Nephron (organoid): ENCODE measurements at regions not wholly inside any gene's neighbourhood (a gene's known extent, or its start where the extent isn't known, plus 50 kb on each side); places are given as distances from the start of the nearest gene placed in this dataset.

Experiments used
- H3K27ac Mint-ChIP-seq, 3 experiments: 2 replicates each; pipeline ENCODE4 v1.8.0; 2020; ENCODE audit warnings: mixed read lengths in 3 of 3, mild to moderate bottlenecking in 2 of 3, moderate library complexity in 1 of 3
- H3K27me3 Mint-ChIP-seq: 2 replicates; pipeline ENCODE4 v1.8.0; 2021; ENCODE audit warnings: low read depth, mild to moderate bottlenecking, moderate library complexity, mixed read lengths
- H3K36me3 Mint-ChIP-seq: 2 replicates; pipeline ENCODE4 v1.8.0; 2020; ENCODE audit warnings: low read depth, mixed read lengths
- H3K4me1 Mint-ChIP-seq: 2 replicates; pipeline ENCODE4 v1.8.0; 2020; ENCODE audit warnings: mixed read lengths
- H3K4me3 Mint-ChIP-seq, 3 experiments: 2 replicates each; pipeline ENCODE4 v1.8.0; 2020; ENCODE audit warnings: mild to moderate bottlenecking in 3 of 3, mixed read lengths in 3 of 3, moderate library complexity in 2 of 3
- H3K9me3 Mint-ChIP-seq: 2 replicates; pipeline ENCODE4 v1.8.0; 2020; ENCODE audit warnings: mixed read lengths
- TF ChIP-seq, protein P1 (sequence below), 3 experiments: fragments of 200-600 bp; sonication (generic); IDR thresholded peaks; one replicate each; pipeline ENCODE4 v1.5.0; 2021; ENCODE audit warnings: antibody characterized with exemption in 3 of 3; ENCODE audit not compliant: unreplicated experiment in 3 of 3

DNA sequence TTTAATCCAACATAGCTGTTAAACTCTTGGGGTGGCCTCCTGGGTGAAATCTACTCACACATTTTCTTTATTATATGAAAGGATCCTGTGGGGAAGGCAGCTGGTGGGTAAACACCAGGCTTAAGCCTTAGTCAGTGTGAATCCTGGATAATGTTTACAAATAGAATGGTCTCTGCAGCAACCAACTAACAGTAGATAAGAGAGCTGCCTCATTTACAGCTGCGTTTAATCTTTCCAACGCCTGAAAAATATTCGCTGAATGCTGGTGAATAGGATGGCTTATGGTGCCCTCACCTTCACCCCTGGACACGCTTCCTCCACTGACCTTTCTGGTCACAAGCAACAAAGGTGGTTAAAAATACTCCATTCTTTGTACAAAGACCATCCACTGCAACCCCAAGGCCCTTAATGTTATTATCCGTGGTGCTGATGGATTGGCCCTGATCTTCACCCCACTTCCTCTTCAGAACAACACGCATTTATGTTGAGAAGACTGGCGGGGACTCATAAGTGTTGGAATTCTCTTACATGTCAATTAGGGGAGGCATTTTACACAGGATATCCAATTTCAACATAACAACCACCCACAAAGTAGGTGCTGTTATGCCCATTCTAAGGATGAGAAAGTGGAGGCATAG, 120.0 kb upstream of the FRMD4B start:
- Mint-ChIP-seq H3K27me3 (no peaks in the 10 kb centered on the region), H3K36me3 (no peaks in the 10 kb centered on the region), H3K9me3 (peaks cover 4% of the 10 kb centered on the region), H3K4me3 (no peak overlapping the region), H3K4me1 (peaks cover 5% of the 10 kb centered on the region), H3K27ac (no peak overlapping the region)
- TF ChIP-seq, protein P1, sequence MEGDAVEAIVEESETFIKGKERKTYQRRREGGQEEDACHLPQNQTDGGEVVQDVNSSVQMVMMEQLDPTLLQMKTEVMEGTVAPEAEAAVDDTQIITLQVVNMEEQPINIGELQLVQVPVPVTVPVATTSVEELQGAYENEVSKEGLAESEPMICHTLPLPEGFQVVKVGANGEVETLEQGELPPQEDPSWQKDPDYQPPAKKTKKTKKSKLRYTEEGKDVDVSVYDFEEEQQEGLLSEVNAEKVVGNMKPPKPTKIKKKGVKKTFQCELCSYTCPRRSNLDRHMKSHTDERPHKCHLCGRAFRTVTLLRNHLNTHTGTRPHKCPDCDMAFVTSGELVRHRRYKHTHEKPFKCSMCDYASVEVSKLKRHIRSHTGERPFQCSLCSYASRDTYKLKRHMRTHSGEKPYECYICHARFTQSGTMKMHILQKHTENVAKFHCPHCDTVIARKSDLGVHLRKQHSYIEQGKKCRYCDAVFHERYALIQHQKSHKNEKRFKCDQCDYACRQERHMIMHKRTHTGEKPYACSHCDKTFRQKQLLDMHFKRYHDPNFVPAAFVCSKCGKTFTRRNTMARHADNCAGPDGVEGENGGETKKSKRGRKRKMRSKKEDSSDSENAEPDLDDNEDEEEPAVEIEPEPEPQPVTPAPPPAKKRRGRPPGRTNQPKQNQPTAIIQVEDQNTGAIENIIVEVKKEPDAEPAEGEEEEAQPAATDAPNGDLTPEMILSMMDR (IDR thresholded peaks at IDR 0.05; ENCODE audit: unreplicated experiment in 3 of 3) = no peak

DNA sequence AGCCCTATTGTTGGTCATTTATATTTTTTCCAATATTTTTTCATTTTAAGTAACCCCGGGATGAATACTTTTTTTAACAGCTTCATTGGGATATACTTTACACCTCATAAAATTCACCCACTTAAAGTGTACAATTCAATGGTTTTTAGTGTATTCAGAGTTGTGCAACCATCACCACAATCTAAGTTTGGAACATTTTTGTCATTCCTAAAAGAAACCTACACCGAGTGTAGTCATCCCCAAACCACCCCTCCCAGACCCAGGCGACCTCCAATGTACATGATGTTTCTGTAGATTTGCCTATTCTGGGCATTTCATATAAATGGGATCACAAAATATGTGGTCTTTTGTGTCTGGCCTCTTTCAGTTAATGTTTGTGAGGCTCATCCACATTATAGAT, 118.3 kb upstream of the FRMD4B start:
- Mint-ChIP-seq H3K27me3 (no peaks in the 10 kb centered on the region), H3K9me3 (peaks cover 4% of the 10 kb centered on the region), H3K36me3 (no peaks in the 10 kb centered on the region), H3K27ac (no peak overlapping the region), H3K4me1 (no peaks in the 10 kb centered on the region), H3K4me3 (no peak overlapping the region)
- TF ChIP-seq, protein P1 (IDR thresholded peaks at IDR 0.05; ENCODE audit: unreplicated experiment in 3 of 3) = no peak

DNA sequence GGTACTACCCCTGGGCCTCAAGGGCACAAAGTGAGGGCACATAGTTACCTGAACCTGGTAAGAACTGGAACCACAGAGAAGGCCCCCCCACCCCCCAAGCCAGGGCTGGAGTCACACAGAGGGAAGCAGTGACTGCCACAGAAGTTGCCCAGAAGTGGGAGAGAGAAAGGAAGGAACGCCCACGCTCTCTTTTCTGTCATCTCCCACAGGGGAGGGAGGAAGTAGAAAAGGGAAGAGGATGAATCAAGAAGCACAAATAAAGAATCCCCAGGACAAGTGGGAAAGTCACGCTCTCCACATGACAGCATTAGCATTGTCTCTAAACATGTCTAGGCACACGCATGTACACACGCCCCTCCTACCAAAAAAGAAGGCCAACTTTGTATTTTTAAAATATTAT, 114.7 kb upstream of the FRMD4B start:
- Mint-ChIP-seq H3K27me3 (no peaks in the 10 kb centered on the region), H3K4me3 (no peak overlapping the region), H3K4me1 (no peaks in the 10 kb centered on the region), H3K36me3 (no peaks in the 10 kb centered on the region), H3K9me3 (peaks cover 6% of the 10 kb centered on the region), H3K27ac (no peak overlapping the region)
- TF ChIP-seq, protein P1 (IDR thresholded peaks at IDR 0.05; ENCODE audit: unreplicated experiment in 3 of 3) = no peak

DNA sequence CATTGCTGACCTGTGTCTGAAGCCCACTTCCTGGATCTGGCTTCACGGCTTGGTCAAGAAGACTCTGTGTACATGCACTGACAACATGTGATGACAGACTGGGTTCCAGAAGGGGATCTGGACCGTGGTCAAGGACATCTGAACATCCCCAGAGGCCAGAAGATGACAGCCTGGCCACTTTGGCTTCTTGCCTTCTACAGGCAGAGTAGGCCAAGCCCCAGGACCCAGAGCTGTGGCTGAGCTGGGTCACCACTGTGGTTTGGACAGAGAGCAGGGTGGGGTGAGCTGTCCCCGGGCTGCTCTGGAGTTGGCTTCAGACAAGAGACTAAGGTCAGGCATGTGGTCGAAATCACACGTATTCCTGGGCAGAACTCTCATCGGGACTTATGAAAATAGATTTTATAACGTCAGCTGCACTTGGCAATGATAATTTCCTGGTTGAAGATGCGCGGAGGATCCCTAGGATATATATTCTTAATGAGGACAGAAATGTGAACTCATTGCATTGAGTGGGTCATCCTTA, 114.1 kb upstream of the FRMD4B start:
- Mint-ChIP-seq H3K4me3 (no peak overlapping the region), H3K27ac (no peak overlapping the region), H3K9me3 (peaks cover 6% of the 10 kb centered on the region), H3K4me1 (no peaks in the 10 kb centered on the region), H3K27me3 (no peaks in the 10 kb centered on the region), H3K36me3 (no peaks in the 10 kb centered on the region)
- TF ChIP-seq, protein P1 (IDR thresholded peaks at IDR 0.05; ENCODE audit: unreplicated experiment in 3 of 3) = no peak

DNA sequence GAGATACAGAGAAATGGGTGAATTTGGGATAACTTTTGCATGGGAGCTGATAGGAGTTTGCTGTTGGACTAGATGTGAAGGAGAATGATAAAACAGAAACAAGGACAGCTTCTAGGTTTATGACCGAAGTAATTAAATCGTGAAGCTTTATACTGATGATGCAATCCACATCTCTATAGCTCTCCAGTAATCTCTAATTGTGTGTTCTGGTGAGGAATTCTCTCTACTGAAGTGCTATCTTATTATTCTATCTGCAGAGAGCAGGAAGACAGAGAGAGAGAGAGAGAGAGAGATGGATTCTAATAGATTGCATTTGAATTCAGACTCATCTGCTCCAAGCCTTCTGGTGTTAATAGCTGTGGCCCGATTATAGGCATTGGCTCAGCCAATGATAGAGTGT, 113.5 kb upstream of the FRMD4B start:
- Mint-ChIP-seq H3K27me3 (no peaks in the 10 kb centered on the region), H3K36me3 (no peaks in the 10 kb centered on the region), H3K27ac (no peak overlapping the region), H3K4me3 (no peak overlapping the region), H3K9me3 (peaks cover 6% of the 10 kb centered on the region), H3K4me1 (no peaks in the 10 kb centered on the region)
- TF ChIP-seq, protein P1 (IDR thresholded peaks at IDR 0.05; ENCODE audit: unreplicated experiment in 3 of 3) = no peak

DNA sequence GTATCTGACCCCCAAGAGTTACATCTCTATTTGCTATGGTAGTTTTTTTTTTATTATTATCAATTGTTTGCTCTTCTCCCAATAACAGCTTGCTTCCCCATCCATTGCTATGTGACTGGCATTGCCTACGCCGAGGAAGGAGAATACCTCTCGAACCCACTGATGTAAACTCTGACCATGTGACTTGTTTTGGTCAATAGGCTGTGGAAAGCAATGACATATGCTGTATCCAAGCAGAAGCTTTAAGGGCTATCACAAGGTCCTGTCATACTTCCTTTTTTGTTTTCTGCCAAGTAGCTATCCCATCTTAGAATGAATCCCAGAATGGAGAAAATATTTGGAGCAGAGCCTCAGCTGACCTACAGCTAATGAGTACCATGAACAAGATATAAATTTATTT, 111.0 kb upstream of the FRMD4B start:
- Mint-ChIP-seq H3K36me3 (no peaks in the 10 kb centered on the region), H3K4me1 (no peaks in the 10 kb centered on the region), H3K27ac (no peak overlapping the region), H3K4me3 (no peak overlapping the region), H3K27me3 (no peaks in the 10 kb centered on the region), H3K9me3 (peaks cover 4% of the 10 kb centered on the region)
- TF ChIP-seq, protein P1 (IDR thresholded peaks at IDR 0.05; ENCODE audit: unreplicated experiment in 3 of 3) = no peak
